ENCODE measurements at regions not wholly inside any gene's neighbourhood (a gene's known extent, or its start where the extent isn't known, plus 50 kb on each side); places are given as distances from the start of the nearest gene placed in this dataset.
A peak's percentile ranks its signal among the peaks of the same experiment; 100 is the strongest.

DNA sequence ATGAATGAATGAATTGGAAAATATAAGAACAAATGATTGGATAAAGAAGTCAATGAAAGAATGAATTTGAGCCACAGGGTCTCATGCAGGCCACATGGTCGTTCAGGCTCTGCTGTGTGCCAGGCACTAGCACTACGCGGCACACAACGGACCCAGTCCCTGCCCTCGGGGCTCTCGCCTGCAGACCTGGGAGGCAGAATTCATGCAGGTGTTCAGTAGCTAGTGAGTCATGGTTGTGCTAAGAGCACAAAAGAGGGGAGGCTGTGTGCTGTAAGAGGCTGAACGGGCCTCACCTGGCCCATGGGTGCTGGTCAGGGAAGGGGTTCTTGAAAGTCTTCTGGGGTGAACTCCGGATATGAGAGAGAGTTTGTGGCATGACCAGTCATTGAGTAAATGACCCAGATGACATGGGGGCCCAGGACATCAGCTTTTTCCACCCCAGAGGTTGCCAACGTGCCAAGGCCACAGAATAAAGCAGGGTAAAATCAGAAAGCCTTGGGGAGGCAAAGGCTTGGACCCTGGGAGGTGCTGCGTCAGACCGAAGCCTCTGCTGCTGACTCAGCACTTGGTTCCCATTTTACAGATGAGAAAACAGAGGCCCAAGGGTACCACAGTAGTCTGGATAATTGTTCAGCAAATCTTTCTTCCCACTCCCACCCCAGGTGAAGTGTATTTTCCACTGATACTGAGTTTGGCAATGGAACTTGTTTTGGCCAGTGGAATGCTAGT is 264.3 kb upstream of the MVB12B start (continued):
- TF ChIP-seq, protein P1, sequence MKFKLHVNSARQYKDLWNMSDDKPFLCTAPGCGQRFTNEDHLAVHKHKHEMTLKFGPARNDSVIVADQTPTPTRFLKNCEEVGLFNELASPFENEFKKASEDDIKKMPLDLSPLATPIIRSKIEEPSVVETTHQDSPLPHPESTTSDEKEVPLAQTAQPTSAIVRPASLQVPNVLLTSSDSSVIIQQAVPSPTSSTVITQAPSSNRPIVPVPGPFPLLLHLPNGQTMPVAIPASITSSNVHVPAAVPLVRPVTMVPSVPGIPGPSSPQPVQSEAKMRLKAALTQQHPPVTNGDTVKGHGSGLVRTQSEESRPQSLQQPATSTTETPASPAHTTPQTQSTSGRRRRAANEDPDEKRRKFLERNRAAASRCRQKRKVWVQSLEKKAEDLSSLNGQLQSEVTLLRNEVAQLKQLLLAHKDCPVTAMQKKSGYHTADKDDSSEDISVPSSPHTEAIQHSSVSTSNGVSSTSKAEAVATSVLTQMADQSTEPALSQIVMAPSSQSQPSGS (CRISPR knock-in tag; IDR thresholded peaks at IDR 0.05), result no peak
- no peak for TF ChIP-seq RBM14 (IDR thresholded peaks at IDR 0.05; ENCODE audit: borderline replicate concordance, insufficient read depth, low read depth, low read length)
- TF ChIP-seq BACH1 (tag; IDR thresholded peaks at IDR 0.05), result no peak
- TF ChIP-seq ZNF764 (CRISPR knock-in tag; IDR thresholded peaks at IDR 0.05; ENCODE audit: low read depth), result no peak
- TF ChIP-seq, protein P2, sequence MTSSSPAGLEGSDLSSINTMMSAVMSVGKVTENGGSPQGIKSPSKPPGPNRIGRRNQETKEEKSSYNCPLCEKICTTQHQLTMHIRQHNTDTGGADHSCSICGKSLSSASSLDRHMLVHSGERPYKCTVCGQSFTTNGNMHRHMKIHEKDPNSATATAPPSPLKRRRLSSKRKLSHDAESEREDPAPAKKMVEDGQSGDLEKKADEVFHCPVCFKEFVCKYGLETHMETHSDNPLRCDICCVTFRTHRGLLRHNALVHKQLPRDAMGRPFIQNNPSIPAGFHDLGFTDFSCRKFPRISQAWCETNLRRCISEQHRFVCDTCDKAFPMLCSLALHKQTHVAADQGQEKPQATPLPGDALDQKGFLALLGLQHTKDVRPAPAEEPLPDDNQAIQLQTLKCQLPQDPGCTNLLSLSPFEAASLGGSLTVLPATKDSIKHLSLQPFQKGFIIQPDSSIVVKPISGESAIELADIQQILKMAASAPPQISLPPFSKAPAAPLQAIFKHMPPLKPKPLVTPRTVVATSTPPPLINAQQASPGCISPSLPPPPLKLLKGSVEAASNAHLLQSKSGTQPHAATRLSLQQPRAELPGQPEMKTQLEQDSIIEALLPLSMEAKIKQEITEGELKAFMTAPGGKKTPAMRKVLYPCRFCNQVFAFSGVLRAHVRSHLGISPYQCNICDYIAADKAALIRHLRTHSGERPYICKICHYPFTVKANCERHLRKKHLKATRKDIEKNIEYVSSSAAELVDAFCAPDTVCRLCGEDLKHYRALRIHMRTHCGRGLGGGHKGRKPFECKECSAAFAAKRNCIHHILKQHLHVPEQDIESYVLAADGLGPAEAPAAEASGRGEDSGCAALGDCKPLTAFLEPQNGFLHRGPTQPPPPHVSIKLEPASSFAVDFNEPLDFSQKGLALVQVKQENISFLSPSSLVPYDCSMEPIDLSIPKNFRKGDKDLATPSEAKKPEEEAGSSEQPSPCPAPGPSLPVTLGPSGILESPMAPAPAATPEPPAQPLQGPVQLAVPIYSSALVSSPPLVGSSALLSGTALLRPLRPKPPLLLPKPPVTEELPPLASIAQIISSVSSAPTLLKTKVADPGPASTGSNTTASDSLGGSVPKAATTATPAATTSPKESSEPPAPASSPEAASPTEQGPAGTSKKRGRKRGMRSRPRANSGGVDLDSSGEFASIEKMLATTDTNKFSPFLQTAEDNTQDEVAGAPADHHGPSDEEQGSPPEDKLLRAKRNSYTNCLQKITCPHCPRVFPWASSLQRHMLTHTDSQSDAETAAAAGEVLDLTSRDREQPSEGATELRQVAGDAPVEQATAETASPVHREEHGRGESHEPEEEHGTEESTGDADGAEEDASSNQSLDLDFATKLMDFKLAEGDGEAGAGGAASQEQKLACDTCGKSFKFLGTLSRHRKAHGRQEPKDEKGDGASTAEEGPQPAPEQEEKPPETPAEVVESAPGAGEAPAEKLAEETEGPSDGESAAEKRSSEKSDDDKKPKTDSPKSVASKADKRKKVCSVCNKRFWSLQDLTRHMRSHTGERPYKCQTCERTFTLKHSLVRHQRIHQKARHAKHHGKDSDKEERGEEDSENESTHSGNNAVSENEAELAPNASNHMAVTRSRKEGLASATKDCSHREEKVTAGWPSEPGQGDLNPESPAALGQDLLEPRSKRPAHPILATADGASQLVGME (CRISPR knock-in tag; IDR thresholded peaks at IDR 0.05), result no peak
- TF ChIP-seq ZNF24 (IDR thresholded peaks at IDR 0.05), result 0 out of 2 replicates have a peak, but pooled peaks have one; percentile 20
- TF ChIP-seq SAFB2 (IDR thresholded peaks at IDR 0.05; ENCODE audit: borderline replicate concordance, low read depth, low read length, severe bottlenecking), result no peak
- TF ChIP-seq XRCC5 (IDR thresholded peaks at IDR 0.05; ENCODE audit: low read depth, low read length), result no peak
- TF ChIP-seq RUNX1 (IDR thresholded peaks at IDR 0.05; ENCODE audit: low read depth), result no peak
- TF ChIP-seq NR2C2 (CRISPR knock-in tag; IDR thresholded peaks at IDR 0.05), result no peak
- no peak for TF ChIP-seq NR2C2 (tag; IDR thresholded peaks at IDR 0.05)
- TF ChIP-seq ZNF830 (CRISPR knock-in tag; IDR thresholded peaks at IDR 0.05), result no peak
- no peak for TF ChIP-seq ELF4 (CRISPR knock-in tag; IDR thresholded peaks at IDR 0.05)
- no peak for TF ChIP-seq CBX1 (IDR thresholded peaks at IDR 0.05; ENCODE audit: low read depth)
- TF ChIP-seq, protein P3, sequence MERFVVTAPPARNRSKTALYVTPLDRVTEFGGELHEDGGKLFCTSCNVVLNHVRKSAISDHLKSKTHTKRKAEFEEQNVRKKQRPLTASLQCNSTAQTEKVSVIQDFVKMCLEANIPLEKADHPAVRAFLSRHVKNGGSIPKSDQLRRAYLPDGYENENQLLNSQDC (CRISPR knock-in tag; IDR thresholded peaks at IDR 0.05), result no peak
- TF ChIP-seq MAFF (IDR thresholded peaks at IDR 0.05; ENCODE audit: low read length), result peak; percentile 51; the same call in 1 of the 2 replicates
- TF ChIP-seq THRAP3 (IDR thresholded peaks at IDR 0.05; ENCODE audit: borderline replicate concordance), result no peak
- peak; percentile 44; the same call in 1 of the 2 replicates for TF ChIP-seq C11orf30 (IDR thresholded peaks at IDR 0.05; ENCODE audit: low read depth)
- no peak for TF ChIP-seq GATAD2B (IDR thresholded peaks at IDR 0.05; ENCODE audit: borderline replicate concordance)
- TF ChIP-seq, protein P4, sequence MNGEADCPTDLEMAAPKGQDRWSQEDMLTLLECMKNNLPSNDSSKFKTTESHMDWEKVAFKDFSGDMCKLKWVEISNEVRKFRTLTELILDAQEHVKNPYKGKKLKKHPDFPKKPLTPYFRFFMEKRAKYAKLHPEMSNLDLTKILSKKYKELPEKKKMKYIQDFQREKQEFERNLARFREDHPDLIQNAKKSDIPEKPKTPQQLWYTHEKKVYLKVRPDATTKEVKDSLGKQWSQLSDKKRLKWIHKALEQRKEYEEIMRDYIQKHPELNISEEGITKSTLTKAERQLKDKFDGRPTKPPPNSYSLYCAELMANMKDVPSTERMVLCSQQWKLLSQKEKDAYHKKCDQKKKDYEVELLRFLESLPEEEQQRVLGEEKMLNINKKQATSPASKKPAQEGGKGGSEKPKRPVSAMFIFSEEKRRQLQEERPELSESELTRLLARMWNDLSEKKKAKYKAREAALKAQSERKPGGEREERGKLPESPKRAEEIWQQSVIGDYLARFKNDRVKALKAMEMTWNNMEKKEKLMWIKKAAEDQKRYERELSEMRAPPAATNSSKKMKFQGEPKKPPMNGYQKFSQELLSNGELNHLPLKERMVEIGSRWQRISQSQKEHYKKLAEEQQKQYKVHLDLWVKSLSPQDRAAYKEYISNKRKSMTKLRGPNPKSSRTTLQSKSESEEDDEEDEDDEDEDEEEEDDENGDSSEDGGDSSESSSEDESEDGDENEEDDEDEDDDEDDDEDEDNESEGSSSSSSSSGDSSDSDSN (IDR thresholded peaks at IDR 0.05; ENCODE audit: borderline replicate concordance in 1 of 2, low read depth in 2 of 2, low read length in 2 of 2), result no peak

Measured in K562 (cell line).